Stimulated activated naive CD8-positive, alpha-beta T cell treated with anti-CD3 and anti-CD28 coated beads, Interleukin-15, Interleukin-2, amounts not matched to agents 100 ng/mL and 50 ng/mL, for 24 hours (primary cell): ENCODE measurements at regions not wholly inside any gene's neighbourhood (a gene's known extent, or its start where the extent isn't known, plus 50 kb on each side); places are given as distances from the start of the nearest gene placed in this dataset.

ENCODE experiments used
- H3K27ac Mint-ChIP-seq: one replicate; pipeline ENCODE4 v1.8.0; 2021; ENCODE audit warnings: mild to moderate bottlenecking, mixed read lengths
- H3K27me3 Mint-ChIP-seq: one replicate; pipeline ENCODE4 v1.8.0; 2021; ENCODE audit warnings: mixed read lengths
- H3K36me3 Mint-ChIP-seq: one replicate; pipeline ENCODE4 v1.8.0; 2021; ENCODE audit warnings: low read depth, mixed read lengths
- H3K4me1 Mint-ChIP-seq: one replicate; pipeline ENCODE4 v1.8.0; 2021; ENCODE audit warnings: low read depth, mixed read lengths
- H3K4me3 Mint-ChIP-seq: one replicate; pipeline ENCODE4 v1.8.0; 2021; ENCODE audit warnings: mild to moderate bottlenecking, mixed read lengths
- H3K9me3 Mint-ChIP-seq: one replicate; pipeline ENCODE4 v1.8.0; 2021; ENCODE audit warnings: mixed read lengths

- Mint-ChIP-seq H3K4me1 (no peaks in the 10 kb centered on the region), H3K4me3 (no peak overlapping the region), H3K9me3 (peaks cover under 1% of the 10 kb centered on the region), H3K36me3 (no peaks in the 10 kb centered on the region), H3K27ac (no peak overlapping the region), H3K27me3 (peaks cover 33% of the 10 kb centered on the region)
Observed at GRCh38 chr2:173666171-173666888, 298.8 kb downstream of the SP3 start.

- Mint-ChIP-seq H3K4me1 (no peaks in the 10 kb centered on the region), H3K4me3 (no peak overlapping the region), H3K27me3 (peaks cover 36% of the 10 kb centered on the region), H3K9me3 (peaks cover 3% of the 10 kb centered on the region), H3K27ac (no peak overlapping the region), H3K36me3 (no peaks in the 10 kb centered on the region)
Observed at GRCh38 chr2:173667014-173667413, 298.2 kb downstream of the SP3 start.

- H3K4me1 Mint-ChIP-seq = no peaks in the 10 kb centered on the region
- H3K27me3 Mint-ChIP-seq = peaks cover 36% of the 10 kb centered on the region
- H3K36me3 Mint-ChIP-seq = no peaks in the 10 kb centered on the region
- no peak overlapping the region for H3K27ac Mint-ChIP-seq
- peaks cover 3% of the 10 kb centered on the region for H3K9me3 Mint-ChIP-seq
- H3K4me3 Mint-ChIP-seq = no peak overlapping the region
Observed at GRCh38 chr2:173667415-173667814, 297.8 kb downstream of the SP3 start.

GRCh38 chr2:173669271-173669853 lies 295.8 kb downstream of the SP3 start:
- no peak overlapping the region for H3K4me3 Mint-ChIP-seq
- no peaks in the 10 kb centered on the region for H3K4me1 Mint-ChIP-seq
- no peak overlapping the region for H3K27ac Mint-ChIP-seq
- H3K27me3 Mint-ChIP-seq = peaks cover 31% of the 10 kb centered on the region
- H3K9me3 Mint-ChIP-seq = peaks cover 3% of the 10 kb centered on the region
- H3K36me3 Mint-ChIP-seq = no peaks in the 10 kb centered on the region

- H3K27ac Mint-ChIP-seq = no peak overlapping the region
- H3K4me1 Mint-ChIP-seq = no peaks in the 10 kb centered on the region
- H3K27me3 Mint-ChIP-seq = peaks cover 35% of the 10 kb centered on the region
- H3K9me3 Mint-ChIP-seq = peaks cover 3% of the 10 kb centered on the region
- H3K36me3 Mint-ChIP-seq = no peaks in the 10 kb centered on the region
- no peak overlapping the region for H3K4me3 Mint-ChIP-seq
Observed at GRCh38 chr2:173669888-173670287, 295.3 kb downstream of the SP3 start.

- Mint-ChIP-seq H3K27ac (no peak overlapping the region), H3K4me3 (no peak overlapping the region), H3K9me3 (peaks cover 3% of the 10 kb centered on the region), H3K36me3 (no peaks in the 10 kb centered on the region), H3K4me1 (no peaks in the 10 kb centered on the region), H3K27me3 (peaks cover 50% of the 10 kb centered on the region)
Observed at GRCh38 chr2:173672573-173673340, 292.4 kb downstream of the SP3 start.

GRCh38 chr2:173673640-173674039 lies 291.5 kb downstream of the SP3 start:
- no peak overlapping the region for H3K4me3 Mint-ChIP-seq
- no peaks in the 10 kb centered on the region for H3K36me3 Mint-ChIP-seq
- no peaks in the 10 kb centered on the region for H3K4me1 Mint-ChIP-seq
- H3K27ac Mint-ChIP-seq = no peak overlapping the region
- peaks cover 49% of the 10 kb centered on the region for H3K27me3 Mint-ChIP-seq
- peaks cover 3% of the 10 kb centered on the region for H3K9me3 Mint-ChIP-seq

GRCh38 chr2:173676647-173677046 lies 288.5 kb downstream of the SP3 start:
- H3K4me3 Mint-ChIP-seq = no peak overlapping the region
- H3K4me1 Mint-ChIP-seq = no peaks in the 10 kb centered on the region
- H3K36me3 Mint-ChIP-seq = no peaks in the 10 kb centered on the region
- peaks cover 49% of the 10 kb centered on the region for H3K27me3 Mint-ChIP-seq
- no peaks in the 10 kb centered on the region for H3K9me3 Mint-ChIP-seq
- H3K27ac Mint-ChIP-seq = no peak overlapping the region

GRCh38 chr2:173678186-173678585 lies 287.0 kb downstream of the SP3 start:
- Mint-ChIP-seq H3K9me3 (no peaks in the 10 kb centered on the region), H3K36me3 (no peaks in the 10 kb centered on the region), H3K4me3 (no peak overlapping the region), H3K27ac (no peak overlapping the region), H3K27me3 (peaks cover 50% of the 10 kb centered on the region), H3K4me1 (no peaks in the 10 kb centered on the region)

GRCh38 chr2:173680574-173680973 lies 284.6 kb downstream of the SP3 start:
- Mint-ChIP-seq H3K4me3 (no peak overlapping the region), H3K36me3 (no peaks in the 10 kb centered on the region), H3K27me3 (peaks cover 35% of the 10 kb centered on the region), H3K4me1 (no peaks in the 10 kb centered on the region), H3K9me3 (no peaks in the 10 kb centered on the region), H3K27ac (no peak overlapping the region)

GRCh38 chr2:173681881-173682650 lies 283.1 kb downstream of the SP3 start:
- Mint-ChIP-seq H3K27ac (no peak overlapping the region), H3K4me1 (no peaks in the 10 kb centered on the region), H3K4me3 (no peak overlapping the region), H3K9me3 (no peaks in the 10 kb centered on the region), H3K36me3 (no peaks in the 10 kb centered on the region), H3K27me3 (peaks cover 24% of the 10 kb centered on the region)

- Mint-ChIP-seq H3K9me3 (no peaks in the 10 kb centered on the region), H3K27me3 (peaks cover 7% of the 10 kb centered on the region), H3K27ac (no peak overlapping the region), H3K4me3 (no peak overlapping the region), H3K36me3 (no peaks in the 10 kb centered on the region), H3K4me1 (no peaks in the 10 kb centered on the region)
Observed at GRCh38 chr2:173684896-173685459, 280.2 kb downstream of the SP3 start.

- no peak overlapping the region for H3K27ac Mint-ChIP-seq
- H3K4me1 Mint-ChIP-seq = no peaks in the 10 kb centered on the region
- H3K27me3 Mint-ChIP-seq = peaks cover 3% of the 10 kb centered on the region
- H3K9me3 Mint-ChIP-seq = no peaks in the 10 kb centered on the region
- no peak overlapping the region for H3K4me3 Mint-ChIP-seq
- no peaks in the 10 kb centered on the region for H3K36me3 Mint-ChIP-seq
Observed at GRCh38 chr2:173690349-173690748, 274.8 kb downstream of the SP3 start.

GRCh38 chr2:173692068-173692467 lies 273.1 kb downstream of the SP3 start:
- H3K27ac Mint-ChIP-seq = no peak overlapping the region
- H3K4me1 Mint-ChIP-seq = no peaks in the 10 kb centered on the region
- H3K9me3 Mint-ChIP-seq = no peaks in the 10 kb centered on the region
- H3K4me3 Mint-ChIP-seq = no peak overlapping the region
- no peaks in the 10 kb centered on the region for H3K36me3 Mint-ChIP-seq
- H3K27me3 Mint-ChIP-seq = peaks cover 3% of the 10 kb centered on the region
